ENCODE measurements at regions not wholly inside any gene's neighbourhood (a gene's known extent, or its start where the extent isn't known, plus 50 kb on each side); places are given as distances from the start of the nearest gene placed in this dataset.

GRCh38 chr2:136319651-136320050, 201.7 kb upstream of the CXCR4 start:
- no peak for TF ChIP-seq CTCF (conservative IDR thresholded peaks at IDR 0.05 in 1 of 2, IDR thresholded peaks at IDR 0.05 in 1 of 2; ENCODE audit: low read depth in 1 of 2, low read length in 2 of 2)
- no peak for TF ChIP-seq EZH2 (IDR thresholded peaks at IDR 0.05; ENCODE audit: low read length, missing control alignments)
